ENCODE measurements at regions not wholly inside any gene's neighbourhood (a gene's known extent, or its start where the extent isn't known, plus 50 kb on each side); places are given as distances from the start of the nearest gene placed in this dataset.

- DNase-seq (ENCODE audit: low spot score): no peak
- TF ChIP-seq CTCF (conservative IDR thresholded peaks at IDR 0.05; ENCODE audit: low read depth, low read length) (no peak), EZH2 (IDR thresholded peaks at IDR 0.05; ENCODE audit: borderline replicate concordance, low read depth, low read length, poor library complexity, severe bottlenecking) (no peak)
- no peaks in the 10 kb centered on the region for H3K9me3 ChIP-seq (ENCODE audit: low read depth, low read length, poor library complexity, severe bottlenecking)
- intact Hi-C loops (cut with micrococcal nuclease; ENCODE audit: unreplicated experiment): no loop called here
- H3K27me3 ChIP-seq (replicated peaks; ENCODE audit: insufficient read depth, low read depth, low read length, poor library complexity): no peaks in the 10 kb centered on the region
- no peak overlapping the region for H3K4me3 ChIP-seq (ENCODE audit: low read depth, low read length, poor library complexity, severe bottlenecking)
- no peak overlapping the region for H3K27ac ChIP-seq (ENCODE audit: low read depth, low read length, poor library complexity, severe bottlenecking)
- POLR2A ChIA-PET (ENCODE audit: low non-redundant PET): no interaction called here
- CTCF ChIA-PET: interaction anchor here (0.7 kb wide), 1 partner anchor 219 kb away, joined by 3 read pairs; no protein-coding TSS in a partner anchor
- H3K36me3 ChIP-seq (ENCODE audit: insufficient read depth, low read length, poor library complexity, severe bottlenecking): no peaks in the 10 kb centered on the region
- BruUV-seq (replicated peaks): no TSS peak
- H3K4me1 ChIP-seq (ENCODE audit: insufficient read depth, low read length, poor library complexity, severe bottlenecking): no peaks in the 10 kb centered on the region
Observed at GRCh38 chr1:170857955-170858354, 77.4 kb upstream of the MROH9 start.

- no peak for DNase-seq (ENCODE audit: low spot score)
- Histone ChIP-seq H3K27ac (ENCODE audit: low read depth, low read length, poor library complexity, severe bottlenecking) (no peak overlapping the region), H3K27me3 (replicated peaks; ENCODE audit: insufficient read depth, low read depth, low read length, poor library complexity) (no peaks in the 10 kb centered on the region), H3K36me3 (ENCODE audit: insufficient read depth, low read length, poor library complexity, severe bottlenecking) (no peaks in the 10 kb centered on the region), H3K4me3 (ENCODE audit: low read depth, low read length, poor library complexity, severe bottlenecking) (no peak overlapping the region), H3K4me1 (ENCODE audit: insufficient read depth, low read length, poor library complexity, severe bottlenecking) (no peaks in the 10 kb centered on the region), H3K9me3 (ENCODE audit: low read depth, low read length, poor library complexity, severe bottlenecking) (no peaks in the 10 kb centered on the region)
- POLR2A ChIA-PET (ENCODE audit: low non-redundant PET): no interaction called here
- CTCF ChIA-PET: no interaction called here
- intact Hi-C loops (cut with micrococcal nuclease; ENCODE audit: unreplicated experiment): no loop called here
- TF ChIP-seq EZH2 (IDR thresholded peaks at IDR 0.05; ENCODE audit: borderline replicate concordance, low read depth, low read length, poor library complexity, severe bottlenecking) (no peak), CTCF (conservative IDR thresholded peaks at IDR 0.05; ENCODE audit: low read depth, low read length) (no peak)
- no TSS peak for BruUV-seq (replicated peaks)
Observed at GRCh38 chr1:170863621-170864020, 71.7 kb upstream of the MROH9 start.

GRCh38 chr1:170864238-170864637, 71.1 kb upstream of the MROH9 start:
- H3K9me3 ChIP-seq (ENCODE audit: low read depth, low read length, poor library complexity, severe bottlenecking): no peaks in the 10 kb centered on the region
- ChIA-PET POLR2A (ENCODE audit: low non-redundant PET) (no interaction called here), CTCF (no interaction called here)
- no peaks in the 10 kb centered on the region for H3K27me3 ChIP-seq (replicated peaks; ENCODE audit: insufficient read depth, low read depth, low read length, poor library complexity)
- H3K4me1 ChIP-seq (ENCODE audit: insufficient read depth, low read length, poor library complexity, severe bottlenecking): no peaks in the 10 kb centered on the region
- BruUV-seq (replicated peaks): no TSS peak
- no peak overlapping the region for H3K27ac ChIP-seq (ENCODE audit: low read depth, low read length, poor library complexity, severe bottlenecking)
- intact Hi-C loops (cut with micrococcal nuclease; ENCODE audit: unreplicated experiment): no loop called here
- no peaks in the 10 kb centered on the region for H3K36me3 ChIP-seq (ENCODE audit: insufficient read depth, low read length, poor library complexity, severe bottlenecking)
- DNase-seq (ENCODE audit: low spot score): no peak
- no peak overlapping the region for H3K4me3 ChIP-seq (ENCODE audit: low read depth, low read length, poor library complexity, severe bottlenecking)
- TF ChIP-seq CTCF (conservative IDR thresholded peaks at IDR 0.05; ENCODE audit: low read depth, low read length): no peak
- no peak for TF ChIP-seq EZH2 (IDR thresholded peaks at IDR 0.05; ENCODE audit: borderline replicate concordance, low read depth, low read length, poor library complexity, severe bottlenecking)

Data from A673 (cell line).